C4-2B (cell line): ENCODE measurements at regions not wholly inside any gene's neighbourhood (a gene's known extent, or its start where the extent isn't known, plus 50 kb on each side); places are given as distances from the start of the nearest gene placed in this dataset.

Experiments
- CTCF ChIP-seq: fragments of 450-650 bp; conservative IDR thresholded peaks from 2 replicates; pipeline ENCODE4 v1.5.1; 2017; ENCODE audit warnings: mild to moderate bottlenecking
- ZFX ChIP-seq: fragments of 450-650 bp; IDR thresholded peaks from 2 replicates; pipeline ENCODE4 v1.6.1; 2017

- TF ChIP-seq CTCF: no peak
- TF ChIP-seq ZFX: no peak
Observed at GRCh38 chr3:132229641-132230040, 87.6 kb upstream of the ACP3 start.
